ENCODE measurements at regions not wholly inside any gene's neighbourhood (a gene's known extent, or its start where the extent isn't known, plus 50 kb on each side); places are given as distances from the start of the nearest gene placed in this dataset.

- TF ChIP-seq ZNF830 (CRISPR knock-in tag; IDR thresholded peaks at IDR 0.05) = no peak
- no peak for TF ChIP-seq SOX6 (IDR thresholded peaks at IDR 0.05)
These were observed 759.9 kb downstream of the EPHA3 start (continued) for GRCh38 chr3:89867286-89867685.

- no peaks in the 10 kb centered on the region for H3K79me2 ChIP-seq (ENCODE audit: control insufficient read depth, insufficient read depth, low read length)
- DNase-seq (ENCODE audit: extremely low read depth in 1 of 4, low spot score in 3 of 4) (no peak), FAIRE-seq (no peak), ATAC-seq (no peak)
- H3K9me1 ChIP-seq (ENCODE audit: control insufficient read depth, insufficient read depth, low read length) = no peaks in the 10 kb centered on the region
- intact Hi-C loops (cut with micrococcal nuclease) = no loop called here
- H3K4me2 ChIP-seq (ENCODE audit: insufficient read depth, low read length) = no peak overlapping the region
- POLR2A ChIA-PET = no interaction called here
- H3K4me3 ChIP-seq = no peak overlapping the region
- WGBS (ENCODE audit: insufficient coverage, low coverage, missing lambda C conversion rate) = 0% methylated on average over 1 of the region's 3 CpGs
- no peak for TF ChIP-seq ZFP91 (CRISPR knock-in tag; IDR thresholded peaks at IDR 0.05)
- no peak for TF ChIP-seq TRIM28 (IDR thresholded peaks at IDR 0.05)
- no peak for TF ChIP-seq ZHX1 (conservative IDR thresholded peaks at IDR 0.05; ENCODE audit: low read length)
- no peak for TF ChIP-seq ZNF217 (CRISPR knock-in tag; IDR thresholded peaks at IDR 0.05)
- BruUV-seq (replicated peaks) = no TSS peak
- no peaks in the 10 kb centered on the region for H3K4me1 ChIP-seq (replicated peaks in 1 of 2; ENCODE audit: control insufficient read depth in 2 of 2, insufficient read depth in 2 of 2, low read length in 2 of 2)
- H3K27me3 ChIP-seq (ENCODE audit: control insufficient read depth in 2 of 2, insufficient read depth in 2 of 2, low read length in 2 of 2) = no peaks in the 10 kb centered on the region
- no peaks in the 10 kb centered on the region for H3K9me3 ChIP-seq (replicated peaks; ENCODE audit: control insufficient read depth, insufficient read depth, low read depth, low read length)
- in situ Hi-C loops (cut with MboI) = no loop called here
- H3K27ac ChIP-seq (ENCODE audit: extremely low read depth, low read depth, low read length) = no peak overlapping the region
- no peak overlapping the region for H2AFZ ChIP-seq (ENCODE audit: low read depth, low read length)
- no peak overlapping the region for H3K9ac ChIP-seq (ENCODE audit: insufficient read depth in 1 of 2, low read depth in 2 of 2, low read length in 2 of 2)
- no peaks in the 10 kb centered on the region for H3K36me3 ChIP-seq (ENCODE audit: control insufficient read depth, insufficient read depth, low read length)
- CTCF ChIA-PET (ENCODE audit: low intra/inter-chr PET ratio) = no interaction called here
- H4K20me1 ChIP-seq (replicated peaks; ENCODE audit: control insufficient read depth, insufficient read depth, low read length) = no peaks in the 10 kb centered on the region
These were observed 768.7 kb downstream of the EPHA3 start for GRCh38 chr3:89876116-89876515.
